HG03066 (cell line): ENCODE measurements at regions not wholly inside any gene's neighbourhood (a gene's known extent, or its start where the extent isn't known, plus 50 kb on each side); places are given as distances from the start of the nearest gene placed in this dataset.

Experiments
- ATAC-seq: cut with Tn5 transposase; IDR thresholded peaks from one replicate; pipeline ENCODE4 v1.9.1; 2021; ENCODE audit warnings: low read depth; ENCODE audit not compliant: unreplicated experiment

DNA sequence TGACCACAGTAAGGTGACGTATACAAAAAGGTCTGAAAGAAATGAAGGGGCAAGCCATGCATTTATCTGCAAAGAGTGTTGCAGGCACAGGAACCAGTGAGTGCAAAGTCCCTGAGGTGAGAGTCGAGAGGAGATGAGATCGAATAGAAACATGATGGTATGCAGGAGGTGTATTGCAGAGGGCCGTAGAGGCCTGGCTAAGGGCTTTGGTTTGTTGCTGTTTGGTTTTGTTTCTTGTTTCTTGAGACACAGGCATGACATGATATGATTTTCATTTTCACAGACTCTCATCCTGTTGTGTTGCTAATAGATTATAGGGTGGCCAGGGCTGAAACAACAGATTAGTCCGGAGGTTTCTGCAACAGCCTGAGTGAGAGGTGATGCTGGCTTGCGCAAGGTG, 80.4 kb downstream of the HSPH1 start:
- no peak for ATAC-seq

DNA sequence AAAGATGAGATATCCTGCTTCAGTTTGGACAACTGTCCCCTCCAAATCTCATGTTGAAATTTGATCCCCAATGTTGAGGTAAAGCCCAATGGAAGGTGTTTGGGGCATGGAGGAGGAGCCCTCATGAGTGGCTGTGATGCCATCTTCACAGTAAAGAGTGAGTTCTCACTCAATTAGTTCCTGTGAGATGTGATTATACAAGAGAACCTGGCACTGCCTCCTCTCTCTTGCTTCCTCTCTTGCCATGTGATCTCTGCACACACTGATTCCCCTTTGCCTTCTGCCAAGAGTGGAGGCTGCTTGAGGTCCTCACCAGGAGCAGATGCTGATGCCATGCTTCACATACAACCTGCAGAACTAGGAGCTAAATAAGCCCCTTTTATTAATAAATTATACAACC, 86.9 kb downstream of the HSPH1 start:
- ATAC-seq = no peak

DNA sequence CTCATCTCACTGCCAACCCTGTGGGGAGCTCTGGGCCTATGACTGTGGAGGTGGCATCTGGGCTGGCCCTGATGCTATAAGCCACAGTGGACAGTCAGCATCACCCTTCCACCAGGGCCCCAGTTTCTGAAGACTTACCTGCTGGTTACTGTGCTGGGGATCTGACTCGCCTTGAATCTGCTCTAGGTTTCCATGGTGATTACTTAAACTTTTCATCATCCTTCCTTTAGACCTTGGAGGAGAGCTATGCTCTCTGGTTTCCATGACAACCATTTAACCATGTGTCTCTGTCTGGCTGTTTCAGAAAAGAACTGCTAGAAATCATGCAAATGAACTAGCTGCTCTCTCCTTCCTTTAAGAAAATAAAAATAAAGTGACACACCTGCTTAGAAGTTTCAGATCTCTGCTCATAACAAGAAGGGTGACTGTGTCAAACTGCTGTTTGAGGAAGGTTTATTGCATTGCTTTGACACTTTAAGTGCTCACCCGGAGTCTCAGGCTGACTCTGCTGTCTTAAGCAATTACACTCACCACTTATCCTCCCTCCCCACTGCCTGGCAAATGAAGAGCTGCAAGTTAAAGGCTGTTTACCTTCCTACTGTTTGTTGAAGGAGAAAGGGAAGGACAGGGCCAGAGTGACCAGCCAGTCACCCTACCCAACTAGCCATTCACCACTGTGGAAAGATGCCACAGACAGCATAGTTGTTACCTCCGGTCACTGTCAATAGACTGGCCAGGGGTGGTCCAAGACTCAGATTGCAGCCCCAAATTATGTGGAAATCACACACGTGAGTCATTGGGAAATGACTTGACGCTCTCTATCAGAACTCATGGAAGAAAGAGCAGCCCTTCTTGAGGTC, 87.6 kb downstream of the HSPH1 start:
- peak; percentile 93 for ATAC-seq

- no peak for ATAC-seq
These were observed 89.7 kb downstream of the HSPH1 start for GRCh38 chr13:31072041-31072440.

GRCh38 chr13:31069808-31070534, 91.7 kb downstream of the HSPH1 start:
- no peak for ATAC-seq

DNA sequence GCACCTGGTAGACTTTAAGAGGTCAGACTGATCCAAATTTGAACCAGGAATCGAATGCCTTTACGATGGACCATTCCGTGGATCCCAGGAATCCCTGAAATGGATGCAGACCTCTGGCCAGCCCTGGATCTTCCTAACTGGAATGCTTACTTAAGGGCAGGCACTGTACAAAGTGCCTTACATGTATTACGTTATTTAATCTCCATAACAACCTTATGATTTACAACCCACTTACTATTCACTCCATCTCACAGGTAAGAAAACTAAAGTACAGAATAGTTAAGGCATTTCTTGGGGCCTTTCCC, 93.6 kb downstream of the HSPH1 start:
- no peak for ATAC-seq

GRCh38 chr13:31067416-31068118, 94.1 kb downstream of the HSPH1 start:
- no peak for ATAC-seq

DNA sequence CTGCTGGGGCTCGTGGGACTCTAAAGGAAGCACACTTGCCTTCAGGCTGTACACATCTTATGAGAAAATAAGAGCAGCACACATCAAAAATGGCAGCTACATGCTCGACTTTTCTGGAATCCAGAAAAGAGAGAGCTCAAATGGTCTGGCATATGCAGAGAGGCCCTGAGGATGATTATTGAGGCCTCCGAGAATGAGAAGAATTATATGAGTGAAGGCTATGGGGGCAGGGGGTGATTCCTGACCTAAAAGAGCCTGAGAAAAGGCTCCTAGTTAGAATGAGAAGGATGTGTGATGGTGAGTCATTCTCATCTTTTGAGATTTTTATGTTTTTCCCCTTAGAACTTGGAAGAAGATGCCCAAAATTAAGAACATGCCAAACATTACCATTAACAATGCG, 97.1 kb downstream of the HSPH1 start:
- no peak for ATAC-seq

- ATAC-seq = no peak
These were observed 97.9 kb downstream of the HSPH1 start for GRCh38 chr13:31063772-31064171.

GRCh38 chr13:31060655-31061054, 101.0 kb downstream of the HSPH1 start:
- ATAC-seq = no peak

DNA sequence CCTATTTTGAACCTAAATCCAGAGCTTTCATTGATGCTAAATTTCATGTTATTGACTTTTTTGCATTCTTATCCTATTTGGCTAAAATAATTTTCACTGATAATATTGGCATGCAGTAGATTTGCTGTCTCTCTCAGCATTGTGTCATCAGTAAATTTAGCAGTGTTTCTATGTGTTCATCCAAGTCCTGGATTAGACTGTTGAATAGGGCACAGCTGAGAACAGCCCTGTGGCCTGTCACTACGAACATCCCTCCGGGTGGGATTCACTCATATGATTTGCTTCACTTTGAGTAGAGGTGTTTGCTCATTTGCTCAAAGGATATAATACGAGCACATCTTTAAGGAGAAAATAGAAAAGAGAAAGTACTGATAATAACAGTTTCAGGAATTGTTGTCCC, 101.5 kb downstream of the HSPH1 start:
- ATAC-seq = no peak

DNA sequence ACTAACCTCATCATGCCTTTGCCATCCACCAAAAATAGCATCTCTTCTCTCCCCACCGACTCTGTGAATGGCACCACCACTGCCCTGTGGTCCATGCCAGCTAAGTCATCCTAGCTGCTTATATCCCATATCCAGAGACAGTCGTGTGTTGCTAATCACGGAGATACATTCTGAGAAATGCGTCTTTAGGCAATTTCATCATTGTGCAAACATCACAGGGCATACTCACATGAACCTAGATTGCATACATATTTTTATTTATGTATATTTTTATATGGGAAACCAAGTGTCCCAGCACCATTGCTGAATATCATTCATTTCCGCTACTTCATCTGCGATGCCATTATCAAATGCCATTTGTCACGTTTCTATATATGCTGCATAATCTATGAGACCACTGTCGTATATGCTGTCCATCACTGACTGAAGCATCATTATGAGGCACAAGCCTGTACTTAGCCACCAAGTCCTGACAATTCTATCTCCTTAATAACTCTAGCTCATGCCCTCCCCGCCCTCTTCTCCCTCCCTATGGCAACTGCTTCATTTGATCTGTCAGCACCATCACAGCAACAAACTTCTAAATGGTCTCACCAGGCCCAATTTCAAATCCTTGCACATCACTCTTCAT, 104.2 kb downstream of the HSPH1 start:
- ATAC-seq = no peak

- ATAC-seq = no peak
These were observed 104.9 kb downstream of the HSPH1 start for GRCh38 chr13:31056644-31057271.

- no peak for ATAC-seq
These were observed 106.1 kb downstream of the HSPH1 start for GRCh38 chr13:31055589-31055988.

DNA sequence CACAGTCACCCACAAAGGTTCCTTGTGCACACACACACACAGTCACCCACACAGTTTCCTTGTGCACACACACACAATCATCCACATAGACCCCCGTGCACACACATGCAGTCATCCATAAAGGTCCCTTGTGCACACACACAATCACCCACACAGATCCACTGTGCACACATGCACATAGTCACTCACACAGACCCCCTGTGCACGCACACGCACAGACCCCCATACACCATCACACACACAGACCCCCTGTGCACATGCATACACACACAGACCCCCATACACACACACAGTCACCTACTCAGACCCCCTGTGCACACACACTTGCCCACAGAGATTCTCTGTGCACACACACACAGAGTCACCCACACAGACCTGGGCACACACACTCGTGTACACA, 107.1 kb downstream of the HSPH1 start:
- ATAC-seq = no peak

- no peak for ATAC-seq
These were observed 107.8 kb downstream of the HSPH1 start for GRCh38 chr13:31053896-31054295.

DNA sequence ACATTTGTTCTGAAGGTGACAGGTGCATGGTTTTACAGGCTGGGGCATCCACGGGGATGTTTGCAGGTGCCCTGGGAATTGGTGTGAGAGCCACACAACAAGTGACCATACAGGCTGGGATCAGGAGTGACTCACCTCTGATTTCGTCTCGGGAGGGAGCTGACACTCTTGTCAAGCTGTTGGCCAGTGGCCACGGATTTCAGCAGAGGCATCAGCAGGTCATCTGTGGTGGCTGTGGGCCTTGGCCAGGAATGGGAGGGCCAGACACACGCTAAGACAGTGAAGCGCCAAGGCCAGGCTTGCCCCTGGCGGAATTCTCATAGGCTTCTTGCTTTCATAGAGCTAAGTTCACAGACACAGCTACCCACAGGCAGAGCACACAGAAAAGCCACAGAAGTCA, 108.6 kb downstream of the HSPH1 start:
- no peak for ATAC-seq

- no peak for ATAC-seq
These were observed 109.2 kb downstream of the HSPH1 start for GRCh38 chr13:31052478-31052877.

- no peak for ATAC-seq
These were observed 109.7 kb downstream of the HSPH1 start for GRCh38 chr13:31051999-31052398.

GRCh38 chr13:31050486-31051400, 111.0 kb downstream of the HSPH1 start:
- ATAC-seq = no peak
